ENCODE measurements at regions not wholly inside any gene's neighbourhood (a gene's known extent, or its start where the extent isn't known, plus 50 kb on each side); places are given as distances from the start of the nearest gene placed in this dataset.
A peak's percentile ranks its signal among the peaks of the same experiment; 100 is the strongest.

DNA sequence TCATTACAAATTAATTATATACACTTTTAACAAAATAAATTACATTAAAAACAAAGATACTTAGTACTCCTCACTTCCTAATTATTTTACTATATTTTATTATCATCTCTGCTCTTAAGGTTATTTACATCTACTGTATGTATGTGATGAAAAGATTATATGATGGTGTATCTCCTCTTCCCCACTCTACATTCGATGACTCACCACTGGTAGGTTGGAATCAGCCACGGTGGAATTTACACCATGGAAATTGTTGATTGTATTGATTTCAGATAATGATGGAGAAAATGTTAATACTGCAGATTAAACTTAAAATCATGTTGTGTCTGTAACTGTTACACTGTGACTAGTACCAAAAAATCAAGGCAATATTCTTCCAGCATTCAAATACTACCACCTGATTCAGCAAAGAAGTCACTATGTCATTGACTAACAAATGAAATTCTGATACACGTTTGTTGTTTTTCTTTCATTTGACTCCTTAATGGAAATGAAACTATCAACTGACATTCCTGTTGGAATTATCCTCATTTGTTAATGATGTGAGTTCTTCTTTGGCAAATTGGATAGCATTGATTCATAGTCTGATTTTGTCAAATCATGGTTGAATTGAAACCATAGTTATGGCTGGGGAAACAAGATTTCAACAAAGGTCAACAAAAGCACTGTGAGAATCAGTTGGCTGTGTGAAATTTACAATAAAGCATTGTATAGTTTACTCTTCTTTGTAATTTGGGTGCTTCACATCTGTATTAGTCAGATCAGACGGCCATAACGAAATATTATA is 69.0 kb upstream of the NLK start:
- no peak for DNase-seq (ENCODE audit: low spot score)

DNA sequence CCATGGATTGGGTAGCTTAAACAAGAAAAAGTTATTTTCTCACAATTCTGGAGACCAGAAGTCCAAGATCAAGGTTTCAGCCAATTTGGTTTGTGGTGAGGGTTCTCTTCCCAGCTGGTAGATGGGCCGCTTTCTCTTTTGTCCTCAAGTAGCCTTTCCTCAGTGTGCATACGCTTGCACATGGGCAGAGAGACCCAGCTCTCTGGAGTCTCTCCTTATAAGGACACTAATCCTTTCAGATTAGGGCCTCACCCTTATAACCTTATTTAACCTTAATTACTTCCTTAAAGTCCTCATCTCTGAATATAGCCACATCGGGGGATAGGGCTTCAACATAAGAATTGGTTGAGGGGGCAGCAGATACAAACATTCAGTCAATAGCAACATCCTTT is 68.4 kb upstream of the NLK start:
- DNase-seq (ENCODE audit: low spot score): no peak

DNA sequence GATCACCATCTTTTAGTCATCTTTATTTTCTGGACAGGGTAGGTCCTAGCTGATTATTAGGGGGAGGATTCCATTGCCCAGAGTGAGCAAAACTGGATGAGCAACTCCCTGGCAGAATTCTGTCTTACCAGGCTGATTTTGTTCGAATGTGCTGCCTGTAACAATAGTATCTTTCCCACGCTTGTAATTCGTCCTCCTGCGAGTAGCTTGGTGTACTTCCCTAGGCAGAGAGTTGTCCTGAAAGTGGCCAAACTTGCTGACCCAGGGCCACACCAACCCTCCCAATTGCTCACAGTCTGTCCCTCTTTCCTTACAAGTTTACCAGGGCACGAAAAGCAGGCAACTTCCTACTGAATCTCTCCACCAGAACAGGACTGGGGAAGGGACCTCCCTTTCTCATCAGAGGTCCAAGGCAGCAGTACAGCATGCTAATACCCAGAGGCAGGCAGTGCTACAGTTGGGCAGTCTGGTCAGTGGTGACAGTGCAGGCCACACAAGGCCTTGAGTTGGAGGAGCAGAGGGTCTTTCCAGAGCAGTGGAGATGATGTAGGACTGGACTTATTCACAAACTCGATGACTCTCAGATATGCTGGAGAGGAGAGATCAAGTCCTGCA is 67.8 kb upstream of the NLK start:
- DNase-seq (ENCODE audit: low spot score): no peak

DNA sequence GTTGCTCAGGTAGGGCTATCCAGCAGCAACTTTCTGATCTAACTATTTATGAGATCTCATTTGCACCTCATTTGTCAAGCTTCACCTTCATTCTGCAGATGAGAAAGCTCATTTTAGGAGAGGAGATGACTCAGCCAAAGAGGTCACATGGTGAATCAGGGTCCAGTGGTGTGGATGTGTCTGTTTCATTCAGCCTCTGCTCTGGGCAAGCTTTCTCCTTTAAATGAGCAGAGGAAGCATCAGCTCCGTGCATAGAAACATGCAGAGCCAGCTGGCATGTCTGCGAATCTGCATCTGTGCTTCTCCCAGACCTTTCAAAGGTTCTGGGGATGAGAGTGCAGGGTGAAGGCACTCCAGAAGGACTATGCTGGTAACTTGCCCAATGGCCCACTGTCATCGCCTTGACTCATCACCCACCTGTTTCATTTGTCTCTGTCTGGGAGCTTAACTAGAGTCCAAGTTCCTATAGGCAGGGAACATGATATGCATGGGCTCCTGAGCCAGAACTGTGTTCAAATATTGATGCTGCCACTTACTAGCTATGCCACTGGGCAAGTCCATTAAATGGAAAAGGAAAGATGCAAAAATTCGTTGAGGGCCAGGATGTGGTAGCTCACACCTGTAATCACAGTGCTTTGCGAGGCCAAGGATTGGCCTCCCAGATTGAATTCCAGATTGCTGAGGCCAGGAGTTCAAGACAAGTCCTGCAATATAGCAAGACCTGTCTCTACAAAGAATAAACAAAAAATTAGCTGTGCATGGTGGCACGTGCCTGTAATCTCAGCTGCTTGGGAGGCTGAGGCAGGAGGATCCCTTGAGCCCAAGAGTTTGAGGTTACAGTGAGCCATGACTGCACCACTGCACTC is 67.1 kb upstream of the NLK start:
- DNase-seq (ENCODE audit: low spot score): no peak

DNA sequence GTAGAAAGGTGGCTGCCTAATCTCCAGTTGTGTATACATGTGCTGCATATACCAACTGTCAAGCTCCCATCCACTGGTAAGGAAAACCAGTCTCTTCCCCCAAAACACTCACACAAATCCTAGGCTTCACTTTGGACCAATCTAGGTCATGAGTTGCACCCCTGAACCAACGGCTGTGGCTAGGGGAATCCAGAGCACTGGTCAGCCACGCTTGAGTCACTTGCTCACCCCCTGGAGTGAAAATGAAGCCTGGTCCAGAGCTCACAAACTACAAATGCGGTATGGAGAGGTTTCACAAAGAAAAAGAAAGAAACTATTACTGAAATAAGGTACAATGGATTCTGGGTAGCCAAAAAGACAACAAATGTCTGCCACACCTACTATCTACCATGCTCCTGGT is 66.1 kb upstream of the NLK start:
- DNase-seq (ENCODE audit: low spot score): no peak

DNA sequence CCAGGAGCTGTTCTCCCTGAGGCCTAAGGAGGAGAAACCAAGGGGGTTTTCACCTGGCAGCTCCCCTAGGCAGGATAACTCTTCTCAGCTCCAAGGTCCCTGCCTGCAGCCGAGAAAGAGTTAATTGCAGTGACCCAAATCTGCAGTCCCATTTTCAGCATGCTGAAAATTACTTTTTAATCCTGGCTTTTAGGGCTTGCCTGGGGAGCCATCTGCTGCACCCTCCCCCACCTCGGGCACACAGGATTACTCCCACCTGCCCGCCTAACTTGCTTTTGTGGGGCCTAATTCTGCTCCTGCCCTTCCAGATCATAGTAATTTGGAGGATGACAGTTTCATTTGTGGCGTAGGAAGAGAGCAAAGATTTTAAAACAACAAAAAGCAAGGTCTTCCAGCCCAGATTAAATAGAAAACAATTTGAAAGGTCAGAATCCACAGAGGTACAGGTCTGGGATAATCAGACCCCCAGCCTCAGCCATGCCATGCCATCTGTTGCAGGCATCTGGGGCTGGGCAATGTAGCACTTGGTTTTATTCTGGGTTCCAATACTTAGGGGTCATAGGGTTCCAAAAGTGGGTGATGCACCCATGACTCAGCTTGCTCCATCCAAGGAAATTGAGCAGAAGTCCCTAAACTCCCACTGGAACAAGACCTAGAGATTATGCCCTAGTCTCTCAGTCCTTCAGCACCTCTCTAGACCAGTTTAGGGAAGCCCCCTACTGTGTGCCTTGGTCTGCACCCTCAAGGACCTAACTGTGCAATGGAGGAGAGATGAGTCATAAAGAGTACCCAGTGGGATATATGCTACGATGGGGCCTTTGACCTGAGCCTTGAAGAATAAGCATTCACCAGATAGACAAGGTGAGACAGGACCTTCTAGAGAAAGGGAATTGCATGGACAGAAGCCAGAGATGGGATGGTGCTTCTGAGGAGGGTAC is 64.5 kb upstream of the NLK start:
- DNase-seq (ENCODE audit: low spot score): peak; percentile 92

DNA sequence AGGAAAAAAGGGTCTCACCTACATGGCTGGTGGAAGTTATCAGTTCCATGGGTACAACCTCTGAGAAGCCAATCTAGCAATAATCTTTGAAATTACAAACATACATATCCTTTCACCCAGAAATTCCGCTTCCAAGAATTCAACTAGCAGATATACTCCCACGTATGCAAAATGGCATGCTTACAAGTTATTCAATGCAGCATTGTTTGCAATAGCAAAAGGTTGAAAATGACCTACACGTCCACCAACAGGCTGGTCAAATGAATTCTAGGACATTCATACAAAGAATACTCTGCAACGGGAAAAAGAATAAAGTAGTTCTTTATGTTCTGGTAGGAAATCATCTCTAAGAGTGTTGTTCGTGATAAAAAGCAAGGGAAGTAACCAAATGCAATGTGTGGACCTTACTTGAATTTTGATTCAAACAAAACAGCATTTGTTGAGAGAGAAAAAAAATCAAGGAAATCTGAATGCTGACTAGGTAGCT is 63.7 kb upstream of the NLK start:
- no peak for DNase-seq (ENCODE audit: low spot score)

DNA sequence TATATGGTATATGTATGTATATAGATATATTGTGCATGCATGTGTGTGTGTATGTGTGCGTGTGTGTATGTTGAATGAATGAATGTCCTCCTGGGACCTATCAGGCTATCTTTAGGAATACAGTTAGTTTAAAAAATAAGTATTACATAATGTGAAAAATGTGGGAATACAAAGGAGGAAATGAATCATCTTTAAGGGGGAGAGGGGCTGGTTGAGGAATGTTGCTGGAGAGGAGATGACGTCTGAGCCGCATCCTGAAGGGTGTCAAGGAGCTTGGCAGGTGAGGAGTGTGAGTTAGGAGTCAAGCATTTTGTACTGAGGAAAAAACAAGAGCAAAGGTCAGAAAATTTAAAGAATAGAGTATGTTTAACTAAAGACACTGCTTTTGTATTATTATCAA is 62.4 kb upstream of the NLK start:
- no peak for DNase-seq (ENCODE audit: low spot score)

DNA sequence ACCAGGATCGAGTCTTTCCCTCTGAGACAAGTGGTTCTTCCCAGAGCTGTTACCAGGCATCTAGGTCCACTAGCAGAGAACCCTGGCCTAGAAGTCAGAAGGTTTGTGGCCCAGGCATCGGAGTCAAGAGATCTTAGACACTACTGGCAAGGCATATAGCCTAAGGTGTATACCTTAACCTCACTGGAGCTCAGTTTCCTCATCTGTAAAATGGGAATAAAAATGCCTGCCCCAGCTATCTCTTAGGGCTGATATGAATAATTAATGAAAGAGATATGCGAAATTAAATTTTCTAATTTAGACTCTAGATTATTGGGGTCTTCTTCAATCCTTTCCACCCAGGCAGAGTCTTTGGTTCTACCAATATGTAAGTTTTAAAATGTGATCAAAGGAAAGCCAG is 60.5 kb upstream of the NLK start:
- DNase-seq (ENCODE audit: low spot score): no peak

DNA sequence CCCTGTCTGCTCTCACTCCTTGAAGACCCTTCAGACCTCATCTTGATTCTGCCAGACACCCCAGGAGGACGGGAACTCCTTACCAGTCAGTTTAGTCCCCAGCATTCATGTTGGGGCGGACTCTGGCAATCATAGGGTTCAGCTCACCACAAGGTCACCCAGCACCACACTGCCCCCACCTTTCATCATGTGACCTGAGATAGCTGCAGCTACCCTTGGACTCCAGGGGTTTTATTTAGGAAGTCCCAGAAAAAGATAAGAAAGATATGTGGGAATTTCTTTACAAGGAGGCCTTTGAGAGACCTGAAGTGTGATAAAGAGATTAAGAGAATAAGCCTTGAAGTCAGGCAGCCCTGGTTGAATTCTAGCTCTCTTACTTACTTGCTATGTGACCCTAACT is 59.8 kb upstream of the NLK start:
- DNase-seq (ENCODE audit: low spot score): no peak

DNA sequence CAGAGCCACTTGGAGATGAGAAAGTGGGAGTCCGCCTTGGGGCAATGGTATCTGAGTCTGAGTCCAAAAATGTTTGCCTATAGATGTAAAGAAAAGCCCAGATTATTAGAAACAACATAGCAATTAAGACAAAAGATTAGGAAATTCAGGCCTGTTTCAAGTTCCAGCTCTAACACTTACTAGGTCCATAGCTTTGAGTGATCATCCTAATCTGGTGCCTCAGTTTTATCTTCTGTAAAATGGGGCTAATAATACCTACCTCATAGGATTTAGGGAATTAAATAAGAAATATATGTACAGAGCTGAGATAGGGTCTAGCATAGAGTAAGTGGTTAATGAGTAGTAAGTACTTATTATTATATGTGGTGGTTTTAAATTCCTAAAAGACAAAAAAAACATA is 58.6 kb upstream of the NLK start:
- DNase-seq (ENCODE audit: low spot score): no peak

DNA sequence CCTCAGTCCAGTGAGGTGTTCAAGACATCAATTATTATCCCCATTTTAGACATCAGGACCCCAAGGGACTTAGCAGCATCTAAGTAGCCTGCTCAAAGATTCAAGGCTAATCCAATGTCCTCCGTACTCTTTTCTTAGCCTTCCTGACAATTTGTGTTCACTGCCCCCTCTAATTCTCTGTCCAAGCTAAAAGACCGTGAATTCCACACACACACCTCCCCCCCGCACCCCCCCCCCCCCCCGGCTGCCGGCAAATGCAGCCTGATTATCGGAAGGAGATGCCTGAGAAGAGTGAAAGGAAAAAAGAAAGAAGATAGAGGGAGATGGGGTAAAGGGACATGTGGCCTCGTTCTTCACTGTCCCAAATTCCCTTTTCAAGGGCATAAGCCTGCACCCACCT is 58.1 kb upstream of the NLK start:
- DNase-seq (ENCODE audit: low spot score): no peak

DNA sequence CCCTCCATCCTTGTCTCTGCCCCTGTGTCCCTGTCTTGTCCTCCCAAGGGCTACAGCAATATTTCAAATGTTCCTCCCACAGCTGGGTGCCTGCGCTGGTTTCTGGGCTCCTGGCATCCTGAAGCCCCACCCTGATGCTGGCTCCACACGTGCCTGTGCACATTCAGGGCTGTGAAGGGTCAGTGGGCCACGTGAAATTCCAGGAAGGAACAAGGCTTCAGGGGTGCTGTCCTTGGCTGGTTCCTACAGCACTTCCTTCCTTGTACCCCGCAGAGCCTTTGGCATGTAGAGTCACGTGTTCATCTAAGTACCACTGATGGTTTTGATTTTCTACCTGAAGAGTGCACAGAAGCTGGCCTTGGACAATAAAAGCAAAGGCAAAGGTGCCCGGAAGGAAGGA is 57.7 kb upstream of the NLK start:
- DNase-seq (ENCODE audit: low spot score): no peak

DNA sequence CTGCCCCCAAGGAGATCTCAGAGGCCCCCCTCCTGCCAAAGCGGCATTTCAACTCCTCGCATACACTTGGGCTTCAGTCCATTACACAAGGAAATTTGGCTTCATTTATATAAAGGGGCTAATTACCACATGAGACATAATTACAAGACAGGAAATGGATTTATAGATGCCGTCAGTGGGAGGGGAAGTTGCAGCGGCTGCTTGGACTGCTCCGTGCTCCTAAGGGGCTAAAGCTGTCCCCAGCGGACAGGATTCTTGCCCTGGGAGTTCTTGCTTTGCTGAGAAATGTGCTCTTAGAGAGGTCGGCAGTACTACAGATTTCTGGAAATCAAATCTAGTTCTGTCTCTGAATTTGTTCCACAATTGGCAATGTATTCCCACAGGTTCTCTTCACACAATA is 57.2 kb upstream of the NLK start:
- no peak for DNase-seq (ENCODE audit: low spot score)

DNA sequence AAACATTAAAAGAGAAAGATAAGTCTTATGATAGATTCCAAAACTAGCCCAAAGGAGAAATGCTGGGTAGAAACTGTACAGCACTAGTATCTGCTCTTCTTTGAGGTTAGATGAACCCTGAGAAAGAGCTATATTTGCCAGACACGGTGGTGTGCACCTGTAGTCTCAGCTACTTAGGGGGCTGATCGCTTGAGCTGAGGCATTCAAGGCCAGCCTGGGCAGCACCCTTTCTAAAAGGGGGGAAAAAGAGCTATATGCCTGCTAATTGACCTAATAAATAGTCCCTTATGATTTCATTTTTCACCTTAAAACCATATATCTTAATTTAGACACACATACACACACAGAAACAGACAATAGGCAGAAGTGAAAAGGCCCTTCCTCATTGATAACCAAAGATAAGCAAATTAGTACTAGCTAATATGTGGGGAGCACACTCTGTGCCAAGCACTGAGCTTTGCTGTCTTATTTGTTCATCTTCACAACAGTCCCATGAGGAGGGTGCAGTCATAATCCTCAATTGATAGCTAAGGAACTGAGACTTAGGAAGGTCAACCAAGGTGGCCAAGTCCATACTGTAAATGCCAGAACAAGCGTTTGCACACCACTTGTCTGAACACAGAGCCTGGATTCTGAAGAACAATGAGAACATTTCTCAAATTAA is 56.6 kb upstream of the NLK start:
- no peak for DNase-seq (ENCODE audit: low spot score)

DNA sequence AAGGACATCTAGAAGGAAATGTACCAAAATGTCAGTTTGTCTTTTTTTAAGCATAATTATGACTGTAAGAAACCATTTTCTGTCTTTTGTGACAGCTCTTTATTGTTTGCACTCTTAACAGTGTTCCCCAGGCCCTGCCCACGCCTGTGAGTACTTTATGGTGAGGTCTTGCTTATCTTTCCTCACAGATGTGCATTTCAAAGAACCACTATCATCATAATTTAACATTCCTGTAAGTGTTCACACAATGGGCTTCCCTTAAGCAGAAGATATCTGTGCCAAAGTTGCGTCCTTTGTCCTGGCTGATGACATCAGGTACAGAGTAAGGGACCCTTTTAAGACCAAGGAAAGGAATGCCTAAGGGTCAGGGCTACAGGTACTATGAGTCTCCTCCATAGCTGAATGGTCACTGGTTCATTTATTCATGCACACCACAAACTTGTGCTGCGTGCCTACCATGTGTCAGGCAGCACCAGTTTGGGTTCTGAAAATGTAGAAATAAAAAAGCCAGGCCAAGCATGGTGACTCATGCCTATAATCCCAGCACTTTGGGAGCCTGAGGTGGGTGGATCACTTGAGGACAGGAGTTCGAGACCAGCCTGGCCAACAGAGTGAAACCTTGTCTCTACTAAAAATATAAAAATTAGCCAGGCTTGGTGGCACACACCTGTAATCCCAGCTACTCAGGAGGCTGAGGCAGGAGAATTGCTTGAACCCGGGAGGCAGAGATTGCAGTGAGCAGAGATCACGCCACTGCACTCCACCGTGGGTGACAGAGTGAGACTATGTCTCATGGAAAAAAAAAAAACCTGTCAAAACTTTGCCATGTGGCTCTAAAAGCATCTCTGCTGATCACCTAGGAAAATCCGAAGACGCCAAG is 55.4 kb upstream of the NLK start:
- DNase-seq (ENCODE audit: low spot score): no peak

DNA sequence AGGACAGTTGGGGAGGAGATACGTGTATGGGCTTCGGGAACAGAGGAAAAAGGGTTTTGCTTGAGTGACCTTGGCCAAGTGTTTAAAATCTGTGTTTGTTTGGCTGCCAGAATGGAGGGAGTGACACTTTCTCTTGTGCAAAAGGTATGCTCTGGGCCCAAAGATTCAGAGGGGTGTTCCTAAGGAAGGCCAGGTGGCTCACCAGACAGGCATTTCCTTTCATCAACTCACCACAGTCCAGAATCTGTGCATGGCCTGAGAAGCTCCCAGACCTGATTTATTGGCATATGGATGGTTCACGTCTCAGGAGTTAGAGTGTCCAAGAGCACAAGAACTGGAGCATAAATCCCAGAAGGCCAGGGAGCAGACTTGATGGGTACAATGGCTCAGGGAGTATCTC is 53.4 kb upstream of the NLK start:
- no peak for DNase-seq (ENCODE audit: low spot score)

DNA sequence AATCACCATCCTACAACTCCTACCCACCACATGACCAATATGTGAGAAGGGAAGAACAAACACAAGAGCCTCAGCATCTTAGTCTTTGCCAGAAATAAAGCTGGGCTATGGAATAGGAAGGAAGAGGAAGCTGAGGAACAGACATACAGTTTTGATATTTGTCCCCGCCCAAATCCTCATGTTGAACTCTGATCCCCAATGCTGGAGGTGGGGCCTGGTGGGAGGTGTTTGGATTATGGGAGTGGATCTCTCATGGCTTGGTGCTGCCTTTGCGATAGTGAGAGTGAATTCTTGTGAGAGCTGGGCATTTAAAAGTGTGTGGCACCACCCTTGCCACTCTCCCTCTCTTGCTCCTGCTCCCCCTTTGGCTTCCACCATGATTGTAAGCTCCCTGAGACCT is 52.4 kb upstream of the NLK start:
- DNase-seq (ENCODE audit: low spot score): no peak

DNA sequence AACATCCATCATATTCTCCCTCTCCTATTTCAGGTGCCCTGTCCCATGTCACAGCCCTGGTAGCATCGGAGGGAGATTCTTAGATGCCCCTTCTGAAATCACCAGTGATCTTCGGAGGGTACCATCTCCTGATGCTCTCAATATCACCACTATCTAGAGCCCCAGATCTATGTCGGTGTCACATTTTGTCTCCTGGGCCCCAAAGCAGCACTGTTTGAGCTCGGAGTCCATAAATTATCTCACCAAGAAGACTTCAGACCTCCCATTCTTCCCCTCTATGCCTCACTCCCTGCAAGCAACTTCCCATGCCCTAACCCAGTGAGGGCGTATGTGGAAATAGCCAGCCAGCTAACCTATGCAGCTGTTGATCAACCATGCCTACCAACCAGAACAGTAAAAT is 51.5 kb upstream of the NLK start:
- DNase-seq (ENCODE audit: low spot score): no peak

DNA sequence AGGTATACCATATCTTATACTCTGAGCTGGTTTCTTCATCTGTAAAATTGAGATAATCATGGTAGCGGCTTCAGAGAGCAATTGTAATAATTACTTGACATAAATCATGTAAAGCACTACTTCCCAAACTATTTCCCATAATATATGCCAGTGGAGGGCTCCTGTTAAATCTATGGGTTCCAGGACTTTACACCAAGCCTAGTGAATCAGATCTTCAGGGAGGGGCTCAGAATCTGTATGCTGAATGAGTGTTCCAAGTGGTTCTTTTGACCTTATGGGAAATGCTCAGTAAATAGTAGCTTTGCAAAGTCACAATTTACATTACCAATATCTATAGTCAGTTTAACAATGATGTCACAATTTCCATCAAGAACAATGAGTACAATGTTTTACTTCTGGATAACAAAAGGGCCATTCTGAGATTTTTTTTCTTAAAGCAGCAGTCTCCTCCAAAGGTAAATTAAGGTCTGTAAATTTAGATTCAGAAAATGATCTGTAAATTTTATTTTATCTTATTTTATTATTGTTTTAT is 50.9 kb upstream of the NLK start:
- no peak for DNase-seq (ENCODE audit: low spot score)
